ENCODE measurements at regions not wholly inside any gene's neighbourhood (a gene's known extent, or its start where the extent isn't known, plus 50 kb on each side); places are given as distances from the start of the nearest gene placed in this dataset.

- DNase-seq (ENCODE audit: low read depth in 2 of 2), result no peak
Measured at GRCh38 chr20:39326050-39326449, 363.9 kb downstream of the DHX35 start.

GRCh38 chr20:39318911-39319310, 356.8 kb downstream of the DHX35 start:
- DNase-seq (ENCODE audit: low read depth in 2 of 2), result no peak

GRCh38 chr20:39312676-39313075, 350.5 kb downstream of the DHX35 start:
- no peak for DNase-seq (ENCODE audit: low read depth in 2 of 2)

GRCh38 chr20:39311851-39312506, 349.8 kb downstream of the DHX35 start:
- DNase-seq (ENCODE audit: low read depth in 2 of 2), result no peak

- no peak for DNase-seq (ENCODE audit: low read depth in 2 of 2)
Measured at GRCh38 chr20:39310363-39310995, 348.3 kb downstream of the DHX35 start.

GRCh38 chr20:39309458-39309857, 347.3 kb downstream of the DHX35 start:
- DNase-seq (ENCODE audit: low read depth in 2 of 2), result no peak

GRCh38 chr20:39302312-39302711, 340.2 kb downstream of the DHX35 start:
- no peak for DNase-seq (ENCODE audit: low read depth in 2 of 2)

GRCh38 chr20:39299783-39300182, 337.6 kb downstream of the DHX35 start:
- no peak for DNase-seq (ENCODE audit: low read depth in 2 of 2)

GRCh38 chr20:39298571-39299506, 336.7 kb downstream of the DHX35 start:
- no peak for DNase-seq (ENCODE audit: low read depth in 2 of 2)

- DNase-seq (ENCODE audit: low read depth in 2 of 2), result no peak
Measured at GRCh38 chr20:39298121-39298520, 336.0 kb downstream of the DHX35 start.

GRCh38 chr20:39295301-39295700, 333.2 kb downstream of the DHX35 start:
- DNase-seq (ENCODE audit: low read depth in 2 of 2), result no peak

- no peak for DNase-seq (ENCODE audit: low read depth in 2 of 2)
Measured at GRCh38 chr20:39294137-39294725, 332.1 kb downstream of the DHX35 start.

- no peak for DNase-seq (ENCODE audit: low read depth in 2 of 2)
Measured at GRCh38 chr20:39292193-39292736, 330.1 kb downstream of the DHX35 start.

GRCh38 chr20:39291301-39291700, 329.2 kb downstream of the DHX35 start:
- DNase-seq (ENCODE audit: low read depth in 2 of 2), result no peak

GRCh38 chr20:39290575-39290974, 328.4 kb downstream of the DHX35 start:
- DNase-seq (ENCODE audit: low read depth in 2 of 2), result no peak

- no peak for DNase-seq (ENCODE audit: low read depth in 2 of 2)
Measured at GRCh38 chr20:39289831-39290230, 327.7 kb downstream of the DHX35 start.

- DNase-seq (ENCODE audit: low read depth in 2 of 2), result no peak
Measured at GRCh38 chr20:39289316-39289715, 327.2 kb downstream of the DHX35 start.

GRCh38 chr20:39283464-39283863, 321.3 kb downstream of the DHX35 start:
- DNase-seq (ENCODE audit: low read depth in 2 of 2), result no peak

GRCh38 chr20:39282619-39283092, 320.5 kb downstream of the DHX35 start:
- DNase-seq (ENCODE audit: low read depth in 2 of 2), result no peak

GRCh38 chr20:39280875-39281274, 318.7 kb downstream of the DHX35 start:
- DNase-seq (ENCODE audit: low read depth in 2 of 2), result no peak

GRCh38 chr20:39278230-39278788, 316.2 kb downstream of the DHX35 start:
- DNase-seq (ENCODE audit: low read depth in 2 of 2), result no peak

All from stimulated activated CD8-positive, alpha-beta memory T cell treated with anti-CD3 and anti-CD28 coated beads, Interleukin-2, amount 100 ng/mL, for 48 hours (primary cell).